ENCODE measurements at regions not wholly inside any gene's neighbourhood (a gene's known extent, or its start where the extent isn't known, plus 50 kb on each side); places are given as distances from the start of the nearest gene placed in this dataset.
"Not testable (repeated sequence)": the region's sequence is repeated elsewhere in the genome, so short reads cannot be mapped to it uniquely, and the experiment has no call there.

- no peak for DNase-seq (ENCODE audit: low spot score)
Measured at GRCh38 chr1:222066539-222066938, 324.6 kb upstream of the DUSP10 start.

- no peak for DNase-seq (ENCODE audit: low spot score)
Measured at GRCh38 chr1:222065234-222065633, 323.3 kb upstream of the DUSP10 start.

- DNase-seq (ENCODE audit: low spot score) = peak; percentile 36
Measured at GRCh38 chr1:222064388-222065211, 322.7 kb upstream of the DUSP10 start.

- no peak for DNase-seq (ENCODE audit: low spot score)
Measured at GRCh38 chr1:222062640-222063039, 320.8 kb upstream of the DUSP10 start.

- DNase-seq (ENCODE audit: low spot score) = no peak
Measured at GRCh38 chr1:222061711-222062359, 319.9 kb upstream of the DUSP10 start.

- no peak for DNase-seq (ENCODE audit: low spot score)
Measured at GRCh38 chr1:222060210-222060916, 318.5 kb upstream of the DUSP10 start.

GRCh38 chr1:222058249-222058648, 316.4 kb upstream of the DUSP10 start:
- DNase-seq (ENCODE audit: low spot score) = no peak

GRCh38 chr1:222057162-222057561, 315.3 kb upstream of the DUSP10 start:
- DNase-seq (ENCODE audit: low spot score) = no peak

GRCh38 chr1:222054416-222054815, 312.5 kb upstream of the DUSP10 start:
- no peak for DNase-seq (ENCODE audit: low spot score)

- no peak for DNase-seq (ENCODE audit: low spot score)
Measured at GRCh38 chr1:222053790-222054294, 312.0 kb upstream of the DUSP10 start.

GRCh38 chr1:222051311-222051710, 309.4 kb upstream of the DUSP10 start:
- not testable (repeated sequence) for DNase-seq (ENCODE audit: low spot score)

- DNase-seq (ENCODE audit: low spot score) = not testable (repeated sequence)
Measured at GRCh38 chr1:222049661-222050060, 307.8 kb upstream of the DUSP10 start.

- DNase-seq (ENCODE audit: low spot score) = no peak
Measured at GRCh38 chr1:222049176-222049575, 307.3 kb upstream of the DUSP10 start.

GRCh38 chr1:222048094-222048595, 306.3 kb upstream of the DUSP10 start:
- peak; percentile 61 for DNase-seq (ENCODE audit: low spot score)

GRCh38 chr1:222047366-222047765, 305.5 kb upstream of the DUSP10 start:
- DNase-seq (ENCODE audit: low spot score) = no peak

GRCh38 chr1:222046684-222047263, 304.9 kb upstream of the DUSP10 start:
- DNase-seq (ENCODE audit: low spot score) = no peak

- no peak for DNase-seq (ENCODE audit: low spot score)
Measured at GRCh38 chr1:222045786-222046185, 303.9 kb upstream of the DUSP10 start.

- no peak for DNase-seq (ENCODE audit: low spot score)
Measured at GRCh38 chr1:222045236-222045635, 303.3 kb upstream of the DUSP10 start.

- peak; percentile 49 for DNase-seq (ENCODE audit: low spot score)
Measured at GRCh38 chr1:222043444-222044292, 301.8 kb upstream of the DUSP10 start.

- no peak for DNase-seq (ENCODE audit: low spot score)
Measured at GRCh38 chr1:222042120-222042519, 300.2 kb upstream of the DUSP10 start.

- DNase-seq (ENCODE audit: low spot score) = no peak
Measured at GRCh38 chr1:222040955-222041354, 299.1 kb upstream of the DUSP10 start.

Data from H4 (cell line).